ENCODE measurements at regions not wholly inside any gene's neighbourhood (a gene's known extent, or its start where the extent isn't known, plus 50 kb on each side); places are given as distances from the start of the nearest gene placed in this dataset.

GRCh38 chr5:154136141-154136540, 54.4 kb upstream of the GALNT10 start (continued):
- TF ChIP-seq CHD7 (IDR thresholded peaks at IDR 0.05; ENCODE audit: insufficient replicate concordance, low read length) (no peak), TCF12 (IDR thresholded peaks at IDR 0.05; ENCODE audit: low read depth, low read length) (no peak), RAD21 (IDR thresholded peaks at IDR 0.05 in 1 of 2, conservative IDR thresholded peaks at IDR 0.05 in 1 of 2; ENCODE audit: low read depth in 2 of 2, low read length in 2 of 2) (no peak), TEAD4 (IDR thresholded peaks at IDR 0.05; ENCODE audit: low read depth, low read length) (no peak), HDAC2 (IDR thresholded peaks at IDR 0.05; ENCODE audit: borderline replicate concordance in 1 of 2, low read depth in 2 of 2, low read length in 2 of 2) (no peak), RBBP5 (IDR thresholded peaks at IDR 0.05; ENCODE audit: borderline replicate concordance, low read depth, low read length) (no peak), EGR1 (IDR thresholded peaks at IDR 0.05; ENCODE audit: borderline replicate concordance, low read depth, low read length) (no peak)
- TF ChIP-seq, protein P1, sequence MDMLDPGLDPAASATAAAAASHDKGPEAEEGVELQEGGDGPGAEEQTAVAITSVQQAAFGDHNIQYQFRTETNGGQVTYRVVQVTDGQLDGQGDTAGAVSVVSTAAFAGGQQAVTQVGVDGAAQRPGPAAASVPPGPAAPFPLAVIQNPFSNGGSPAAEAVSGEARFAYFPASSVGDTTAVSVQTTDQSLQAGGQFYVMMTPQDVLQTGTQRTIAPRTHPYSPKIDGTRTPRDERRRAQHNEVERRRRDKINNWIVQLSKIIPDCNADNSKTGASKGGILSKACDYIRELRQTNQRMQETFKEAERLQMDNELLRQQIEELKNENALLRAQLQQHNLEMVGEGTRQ (IDR thresholded peaks at IDR 0.05; ENCODE audit: low read length): no peak
